ENCODE measurements at regions not wholly inside any gene's neighbourhood (a gene's known extent, or its start where the extent isn't known, plus 50 kb on each side); places are given as distances from the start of the nearest gene placed in this dataset.

DNA sequence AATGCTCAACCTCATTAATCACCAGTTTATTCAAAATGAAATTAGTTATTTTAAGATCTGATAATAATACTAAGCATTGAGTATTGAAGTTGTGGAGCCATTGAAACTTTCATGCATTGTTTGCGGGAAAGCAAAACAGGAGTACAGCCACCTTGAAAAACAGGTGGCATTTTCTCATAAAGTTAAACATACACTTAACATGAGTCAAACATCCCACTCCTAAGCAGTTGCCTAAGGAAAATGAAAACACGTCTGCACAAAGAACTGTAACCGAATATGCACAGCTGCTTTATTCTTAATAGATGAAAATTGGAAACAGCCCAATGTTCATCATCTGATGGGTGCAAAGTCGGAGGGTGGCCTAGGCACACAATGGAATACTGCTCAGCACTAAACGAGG, 177.3 kb downstream of the IRX2 start:
- no peak for TF ChIP-seq CTCF (conservative IDR thresholded peaks at IDR 0.05; ENCODE audit: low read length)
- TF ChIP-seq EZH2phosphoT487 (IDR thresholded peaks at IDR 0.05; ENCODE audit: borderline replicate concordance): no peak

Data from Loucy (cell line).